Mesothelial cell of epicardium (in vitro differentiated cells): ENCODE measurements at regions not wholly inside any gene's neighbourhood (a gene's known extent, or its start where the extent isn't known, plus 50 kb on each side); places are given as distances from the start of the nearest gene placed in this dataset.

Experiments used
- DNase-seq, 2 experiments: peaks; one replicate each; pipeline ENCODE4 v3.0.0; 2021; ENCODE audit warnings: low spot score in 2 of 2; ENCODE audit not compliant: unreplicated experiment in 2 of 2
- H3K27ac Mint-ChIP-seq: 2 replicates; pipeline ENCODE4 v1.8.0; 2021; ENCODE audit warnings: mixed read lengths
- H3K27me3 Mint-ChIP-seq: 2 replicates; pipeline ENCODE4 v1.8.0; 2021; ENCODE audit warnings: low read depth, mixed read lengths
- H3K36me3 Mint-ChIP-seq: 2 replicates; pipeline ENCODE4 v1.8.0; 2021; ENCODE audit warnings: mixed read lengths
- H3K4me1 Mint-ChIP-seq: 2 replicates; pipeline ENCODE4 v1.8.0; 2021; ENCODE audit warnings: mixed read lengths
- H3K4me3 Mint-ChIP-seq: 2 replicates; pipeline ENCODE4 v1.8.0; 2021; ENCODE audit warnings: mild to moderate bottlenecking, moderate library complexity, mixed read lengths
- H3K9me3 Mint-ChIP-seq: 2 replicates; pipeline ENCODE4 v1.8.0; 2021; ENCODE audit warnings: mixed read lengths
- CTCF ChIP-seq: fragments of 200-600 bp; sonication (generic); IDR thresholded peaks from one replicate; pipeline ENCODE4 v1.5.0; 2021; ENCODE audit warnings: antibody characterized with exemption; ENCODE audit not compliant: unreplicated experiment

- Mint-ChIP-seq H3K4me1 (no peaks in the 10 kb centered on the region), H3K4me3 (no peak overlapping the region), H3K27ac (no peak overlapping the region), H3K27me3 (peaks cover 1% of the 10 kb centered on the region), H3K36me3 (no peaks in the 10 kb centered on the region), H3K9me3 (no peaks in the 10 kb centered on the region)
- no peak for DNase-seq
- TF ChIP-seq CTCF = no peak
These were observed 414.8 kb upstream of the PCDH20 start for GRCh38 chr13:61830475-61830874.

GRCh38 chr13:61824168-61824567, 408.5 kb upstream of the PCDH20 start:
- Mint-ChIP-seq H3K27me3 (peaks cover 1% of the 10 kb centered on the region), H3K36me3 (no peaks in the 10 kb centered on the region), H3K4me1 (peaks cover under 1% of the 10 kb centered on the region), H3K4me3 (no peak overlapping the region), H3K9me3 (no peaks in the 10 kb centered on the region), H3K27ac (no peak overlapping the region)
- no peak for TF ChIP-seq CTCF
- DNase-seq = no peak

- Mint-ChIP-seq H3K27ac (no peak overlapping the region), H3K36me3 (no peaks in the 10 kb centered on the region), H3K27me3 (no peaks in the 10 kb centered on the region), H3K4me3 (no peak overlapping the region), H3K9me3 (peaks cover 13% of the 10 kb centered on the region), H3K4me1 (no peaks in the 10 kb centered on the region)
- no peak for DNase-seq
- no peak for TF ChIP-seq CTCF
These were observed 396.6 kb upstream of the PCDH20 start for GRCh38 chr13:61812286-61812685.

GRCh38 chr13:61810065-61810464, 394.4 kb upstream of the PCDH20 start:
- H3K27me3 Mint-ChIP-seq = no peaks in the 10 kb centered on the region
- no peak for TF ChIP-seq CTCF
- H3K36me3 Mint-ChIP-seq = no peaks in the 10 kb centered on the region
- peaks cover 11% of the 10 kb centered on the region for H3K9me3 Mint-ChIP-seq
- no peak overlapping the region for H3K27ac Mint-ChIP-seq
- H3K4me1 Mint-ChIP-seq = no peaks in the 10 kb centered on the region
- H3K4me3 Mint-ChIP-seq = no peak overlapping the region
- DNase-seq = no peak

- no peaks in the 10 kb centered on the region for H3K4me1 Mint-ChIP-seq
- no peak for DNase-seq
- H3K27ac Mint-ChIP-seq = no peak overlapping the region
- no peaks in the 10 kb centered on the region for H3K9me3 Mint-ChIP-seq
- H3K4me3 Mint-ChIP-seq = no peak overlapping the region
- no peaks in the 10 kb centered on the region for H3K36me3 Mint-ChIP-seq
- TF ChIP-seq CTCF = no peak
- peaks cover 2% of the 10 kb centered on the region for H3K27me3 Mint-ChIP-seq
These were observed 381.7 kb upstream of the PCDH20 start for GRCh38 chr13:61797397-61797796.

GRCh38 chr13:61795580-61795979, 379.9 kb upstream of the PCDH20 start:
- no peak for DNase-seq
- H3K36me3 Mint-ChIP-seq = no peaks in the 10 kb centered on the region
- H3K27me3 Mint-ChIP-seq = peaks cover 2% of the 10 kb centered on the region
- H3K27ac Mint-ChIP-seq = no peak overlapping the region
- H3K4me1 Mint-ChIP-seq = no peaks in the 10 kb centered on the region
- H3K9me3 Mint-ChIP-seq = no peaks in the 10 kb centered on the region
- H3K4me3 Mint-ChIP-seq = no peak overlapping the region
- no peak for TF ChIP-seq CTCF
